Pulmonary artery endothelial cell (primary cell): ENCODE measurements at regions not wholly inside any gene's neighbourhood (a gene's known extent, or its start where the extent isn't known, plus 50 kb on each side); places are given as distances from the start of the nearest gene placed in this dataset.
A peak's percentile ranks its signal among the peaks of the same experiment; 100 is the strongest.
"Not testable (repeated sequence)": the region's sequence is repeated elsewhere in the genome, so short reads cannot be mapped to it uniquely, and the experiment has no call there.

Experiments
- DNase-seq: peaks from one replicate; pipeline ENCODE4 v3.0.0-alpha.2; 2011; ENCODE audit warnings: low read depth, low spot score

- no peak for DNase-seq
These were observed 81.8 kb upstream of the ANKRD1 start for GRCh38 chr10:91002656-91003055.

DNA sequence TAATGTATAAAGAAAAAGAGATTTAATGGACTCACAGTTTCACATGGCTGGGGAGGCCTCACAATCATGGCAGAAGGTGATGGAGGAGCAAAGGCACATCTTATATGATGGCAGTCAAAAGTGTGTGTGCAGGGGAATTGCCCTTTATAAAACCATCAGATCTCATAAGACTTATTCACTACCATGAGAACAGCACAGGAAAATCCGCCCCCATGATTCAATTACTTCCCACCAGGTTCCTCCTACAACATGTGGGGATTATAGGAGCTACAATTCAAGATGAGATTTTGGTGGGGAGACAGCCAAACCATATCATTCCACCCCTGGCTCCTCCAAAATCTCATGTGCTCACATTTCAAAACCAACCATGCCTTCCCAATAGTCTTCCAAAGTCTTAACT, 82.5 kb upstream of the ANKRD1 start:
- not testable (repeated sequence) for DNase-seq

GRCh38 chr10:91005276-91005675, 84.4 kb upstream of the ANKRD1 start:
- DNase-seq, result not testable (repeated sequence)

DNA sequence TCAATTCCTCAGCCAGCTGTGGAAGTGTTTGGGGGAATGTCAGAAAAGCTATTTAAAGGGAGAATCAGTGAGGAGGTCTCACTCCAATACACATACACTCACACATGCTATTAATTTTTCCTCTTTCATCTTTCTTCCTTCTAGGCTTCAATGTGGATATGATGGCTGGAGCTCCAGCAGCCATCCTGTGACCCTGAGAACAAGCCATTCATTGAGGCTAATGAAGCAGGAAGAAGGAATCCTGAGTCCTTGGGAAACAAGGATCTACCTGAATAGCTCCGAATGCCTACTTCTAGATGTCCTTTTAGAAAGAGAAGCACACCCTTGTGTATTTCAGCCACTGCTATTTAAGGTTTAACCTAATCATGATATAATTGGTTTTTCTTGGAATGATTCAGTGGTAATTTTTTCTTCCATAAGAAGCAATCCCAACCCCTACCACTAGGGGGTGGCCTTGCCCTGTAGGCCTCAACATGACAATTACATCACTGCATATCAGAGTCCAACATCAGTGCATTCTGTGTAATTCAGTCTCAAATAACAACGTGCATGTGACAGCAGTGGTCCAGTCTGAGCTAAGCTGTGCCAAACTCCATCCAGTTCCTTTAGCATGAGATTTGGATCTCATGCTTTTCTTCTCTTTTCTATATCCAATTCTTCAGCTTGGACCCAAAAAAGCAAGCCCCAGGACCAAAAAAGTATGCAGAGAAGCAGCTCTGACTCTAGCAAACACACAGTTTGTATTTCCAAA, 85.3 kb upstream of the ANKRD1 start:
- DNase-seq, result peak; percentile 55

DNA sequence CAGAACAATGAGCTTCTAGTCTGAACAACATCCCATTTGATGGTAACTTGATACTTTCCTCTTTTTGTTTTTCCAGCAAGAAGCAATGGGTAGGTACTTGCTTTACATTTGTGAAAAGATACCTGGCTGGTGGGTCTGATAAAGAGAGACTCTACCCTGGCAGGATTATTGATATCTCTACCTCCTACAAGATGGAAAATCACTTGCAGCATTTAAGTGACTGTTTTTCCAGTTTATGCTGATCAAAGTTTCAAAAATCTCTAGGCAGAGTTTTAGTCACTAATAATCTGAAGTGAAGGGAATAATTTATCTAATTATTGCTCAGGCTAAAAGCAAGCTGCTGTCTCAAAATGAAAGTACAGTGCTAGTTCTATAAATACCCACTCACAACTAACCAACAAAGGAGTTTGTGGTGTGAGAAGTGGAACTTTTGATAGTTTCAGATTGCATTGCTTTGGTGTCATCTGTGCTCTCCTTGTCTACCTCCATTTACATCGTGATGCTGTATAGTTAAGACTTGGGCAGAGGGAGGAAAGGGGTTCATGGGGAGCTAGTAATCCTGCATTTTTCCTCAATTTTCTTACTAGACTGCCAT, 86.0 kb upstream of the ANKRD1 start:
- no peak for DNase-seq

DNA sequence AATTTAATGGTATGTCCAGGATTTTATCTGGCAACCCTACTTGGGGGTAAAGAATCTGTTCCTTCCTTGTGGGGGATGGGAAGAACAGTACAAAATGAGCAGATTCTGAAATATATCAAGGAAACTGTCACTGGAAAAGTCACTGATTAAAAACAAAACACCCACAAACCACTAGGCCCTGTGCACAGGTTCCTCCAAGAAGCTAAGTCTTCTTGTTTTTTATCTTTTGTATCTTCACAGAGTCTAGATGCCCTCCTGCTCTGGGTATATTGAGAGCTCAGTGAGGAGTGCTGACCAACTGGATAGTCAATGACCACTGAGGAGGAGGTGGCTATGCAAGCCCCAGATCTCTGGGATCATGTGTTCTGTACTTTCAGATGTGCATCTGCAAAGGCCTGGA, 86.8 kb upstream of the ANKRD1 start:
- no peak for DNase-seq

DNA sequence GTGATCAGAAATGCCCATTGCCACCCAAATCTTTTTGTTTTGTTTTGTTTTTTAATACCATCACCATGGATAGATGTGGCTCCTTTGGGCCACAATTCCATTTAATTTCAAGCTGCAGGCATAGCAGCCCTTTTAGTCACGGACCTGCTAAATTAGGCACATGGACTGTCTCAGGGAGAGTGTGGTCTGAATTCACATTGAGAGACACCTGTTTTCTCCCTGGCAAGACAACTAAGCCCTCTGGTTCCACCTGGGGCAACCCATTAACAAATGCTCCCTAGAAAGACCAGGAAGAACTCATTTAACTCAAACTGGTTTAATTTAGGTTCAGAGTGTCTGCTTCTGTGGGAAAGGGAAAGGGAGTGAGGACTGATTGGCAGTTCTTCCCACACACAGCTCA, 88.2 kb upstream of the ANKRD1 start:
- no peak for DNase-seq

DNA sequence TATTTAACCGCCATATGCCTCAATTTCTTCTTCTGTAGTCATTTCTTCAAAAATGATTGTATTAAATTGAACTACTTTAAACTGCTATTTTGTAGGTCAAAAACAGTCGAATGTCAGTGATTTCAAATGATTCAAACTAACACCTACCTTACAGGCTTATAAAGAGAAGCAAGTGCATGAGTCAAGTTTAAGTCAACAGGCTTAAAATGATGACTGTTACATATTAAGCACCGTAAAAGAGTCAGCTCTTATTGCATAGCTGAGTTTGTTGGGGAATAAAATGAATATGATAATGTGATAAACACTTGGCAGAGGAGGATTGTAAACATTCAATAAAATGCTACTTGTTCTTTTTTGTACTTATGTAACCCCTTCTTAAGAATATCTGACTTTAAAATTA, 90.1 kb upstream of the ANKRD1 start:
- no peak for DNase-seq

DNA sequence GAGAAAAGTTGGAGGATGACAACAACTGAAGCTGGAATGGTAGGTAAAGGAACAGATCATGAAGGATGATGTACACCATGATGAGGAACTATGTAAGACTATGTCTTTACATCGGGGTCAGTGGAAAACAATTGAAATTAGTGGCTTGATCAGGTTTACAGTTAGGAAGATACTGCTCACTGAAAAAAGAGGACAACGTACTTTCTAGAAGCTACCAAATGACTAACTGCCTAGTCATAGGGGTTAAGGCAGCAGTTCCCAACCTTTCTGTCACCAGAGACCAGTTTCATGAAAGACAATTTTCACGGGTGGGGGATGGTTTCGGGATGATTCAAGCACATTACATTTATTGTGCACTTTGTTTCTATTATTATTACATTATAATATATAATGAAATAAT, 91.6 kb upstream of the ANKRD1 start:
- DNase-seq, result no peak

DNA sequence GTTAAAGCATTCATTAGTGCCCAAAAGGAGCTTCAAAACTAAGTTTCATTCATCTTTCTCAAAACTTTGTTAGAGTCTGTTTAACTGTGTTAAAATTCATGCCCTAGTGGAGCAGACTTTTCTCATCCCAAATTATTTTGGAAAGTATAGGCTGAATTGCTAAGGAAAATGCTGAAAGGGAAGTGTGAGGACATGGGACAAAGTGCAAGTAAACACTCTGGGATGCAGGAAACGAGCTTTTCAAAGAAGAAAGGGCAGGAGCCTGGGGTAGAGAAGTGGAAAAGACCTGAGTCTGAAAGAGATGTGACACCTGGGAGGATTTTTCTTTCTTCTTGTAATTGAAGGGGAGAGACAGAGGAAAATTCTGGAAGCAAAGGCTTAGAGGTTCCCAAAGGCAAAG, 93.1 kb upstream of the ANKRD1 start:
- DNase-seq, result no peak

DNA sequence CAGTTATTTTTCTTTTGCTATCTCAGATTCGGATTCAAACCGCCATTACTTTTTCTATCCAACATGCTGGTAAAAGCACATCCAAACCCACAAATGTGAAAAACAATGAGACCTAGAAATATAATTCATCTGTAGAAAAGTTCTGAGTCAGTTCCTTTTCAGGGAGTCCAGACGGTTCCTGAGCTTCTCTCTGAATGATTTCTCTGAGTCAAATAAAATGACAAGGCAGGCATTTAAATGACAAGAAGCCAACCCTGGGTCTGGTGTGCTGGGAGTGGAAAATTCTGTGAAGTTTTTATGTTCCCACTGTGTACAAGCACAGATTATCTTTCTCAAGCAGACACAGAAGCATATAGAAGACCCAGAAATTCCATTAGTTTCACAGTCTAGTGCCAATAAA, 96.3 kb upstream of the ANKRD1 start:
- no peak for DNase-seq

- no peak for DNase-seq
These were observed 101.0 kb upstream of the ANKRD1 start for GRCh38 chr10:91021901-91022300.

GRCh38 chr10:91022390-91022789, 101.5 kb upstream of the ANKRD1 start:
- DNase-seq, result no peak

DNA sequence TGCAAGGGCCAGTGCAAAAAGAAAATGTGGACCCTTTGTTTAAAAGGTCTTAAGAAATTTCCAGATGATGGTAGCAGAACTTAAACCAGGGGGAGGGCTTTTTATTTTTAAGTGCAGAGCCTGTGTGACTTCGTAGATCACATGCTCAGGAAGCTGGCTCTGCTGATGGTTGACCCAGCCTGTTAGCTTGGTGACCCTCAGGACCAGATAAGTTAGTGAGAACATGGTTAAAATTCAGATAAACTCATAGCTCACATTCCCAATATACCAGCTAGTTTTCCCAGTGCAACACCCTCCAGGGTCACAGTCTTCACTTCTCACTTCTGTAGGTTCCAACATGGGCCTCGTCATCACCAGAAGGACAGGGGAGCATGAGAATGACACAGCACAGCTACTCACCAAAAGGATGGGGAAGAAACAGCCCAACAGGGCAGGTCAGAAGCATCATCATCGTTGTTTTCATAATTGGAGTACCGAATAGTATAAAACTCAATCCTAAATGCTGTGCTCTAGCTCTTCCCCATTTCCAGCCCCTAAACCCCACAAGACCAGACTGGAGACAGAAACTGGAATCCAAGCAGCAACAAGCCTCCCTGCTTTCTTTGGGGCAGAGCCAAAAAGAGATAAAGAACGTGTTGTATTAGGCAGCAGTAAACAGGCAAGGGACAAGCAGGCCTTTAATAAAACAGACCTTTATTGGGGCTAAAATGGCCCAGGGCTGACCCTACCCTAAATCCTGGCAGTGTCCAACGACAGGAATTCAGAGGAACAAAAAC, 102.2 kb upstream of the ANKRD1 start:
- DNase-seq, result no peak

- DNase-seq, result no peak
These were observed 103.0 kb upstream of the ANKRD1 start for GRCh38 chr10:91023700-91024398.

DNA sequence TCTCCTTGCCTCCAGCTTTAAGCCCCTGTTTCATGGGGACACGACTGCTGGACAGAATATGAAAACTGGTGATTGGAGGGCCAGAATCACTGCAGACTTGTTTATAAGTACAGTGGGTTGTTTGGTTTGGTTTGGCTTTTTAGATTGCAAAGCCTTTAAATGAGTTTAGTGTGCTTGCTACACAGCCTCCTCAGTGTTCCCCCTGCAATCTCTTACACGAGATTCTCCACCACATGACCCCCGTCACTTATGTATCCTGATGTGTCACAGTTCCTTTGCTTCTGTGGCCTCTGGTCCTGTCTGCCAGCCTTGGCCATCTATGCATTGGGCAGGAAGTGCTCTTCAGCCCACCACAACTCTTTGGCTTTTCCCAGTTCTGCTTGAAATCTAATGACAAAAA, 103.7 kb upstream of the ANKRD1 start:
- DNase-seq, result no peak

- DNase-seq, result no peak
These were observed 111.8 kb upstream of the ANKRD1 start for GRCh38 chr10:91032611-91033206.

DNA sequence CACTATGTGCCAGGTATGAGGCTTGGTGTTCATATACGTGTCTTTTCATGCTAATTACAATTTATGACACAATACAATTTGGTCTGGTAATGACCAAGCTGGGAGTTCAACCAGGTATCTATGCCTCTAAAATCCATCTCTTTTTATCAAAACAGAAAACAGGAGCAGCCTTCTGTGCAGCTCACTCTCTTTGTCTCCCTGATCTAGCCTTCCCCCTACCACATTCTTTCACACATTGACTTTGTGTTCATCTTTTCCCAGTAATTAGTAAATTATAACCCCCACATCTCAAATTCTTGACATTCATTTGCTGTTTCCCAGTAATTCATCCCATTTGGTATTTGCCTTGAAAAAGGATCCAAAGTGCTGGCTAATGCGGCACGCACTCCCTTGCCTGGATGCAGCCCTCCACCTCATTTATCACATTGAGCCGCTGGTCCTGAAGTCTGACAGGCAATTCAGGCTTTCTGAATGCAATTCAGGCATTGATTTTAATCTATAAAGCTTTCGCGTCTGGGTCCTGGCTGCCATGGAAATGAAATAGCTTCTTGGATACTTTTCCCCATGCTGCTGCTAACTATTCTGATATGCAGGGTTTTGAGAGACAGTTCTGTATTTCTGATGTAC, 112.5 kb upstream of the ANKRD1 start:
- DNase-seq, result no peak

DNA sequence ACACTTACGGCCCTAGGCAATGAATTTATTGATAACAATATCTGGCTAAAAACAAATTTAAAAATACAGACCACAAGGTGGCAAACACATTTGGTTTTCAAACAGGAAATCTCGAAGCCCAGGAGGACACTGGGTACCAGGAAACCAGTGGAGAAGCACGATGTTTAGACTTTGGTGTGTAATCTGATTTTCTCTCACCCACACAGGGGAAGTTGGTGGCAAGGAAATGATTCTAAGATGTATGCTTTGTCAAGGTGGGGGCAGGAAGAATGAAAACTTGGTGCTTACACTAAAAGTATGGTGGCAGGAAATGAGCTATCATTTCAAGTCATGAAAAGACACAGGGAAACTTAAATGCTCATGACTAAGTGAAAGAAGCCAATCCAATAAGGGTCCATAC, 113.2 kb upstream of the ANKRD1 start:
- DNase-seq, result no peak

DNA sequence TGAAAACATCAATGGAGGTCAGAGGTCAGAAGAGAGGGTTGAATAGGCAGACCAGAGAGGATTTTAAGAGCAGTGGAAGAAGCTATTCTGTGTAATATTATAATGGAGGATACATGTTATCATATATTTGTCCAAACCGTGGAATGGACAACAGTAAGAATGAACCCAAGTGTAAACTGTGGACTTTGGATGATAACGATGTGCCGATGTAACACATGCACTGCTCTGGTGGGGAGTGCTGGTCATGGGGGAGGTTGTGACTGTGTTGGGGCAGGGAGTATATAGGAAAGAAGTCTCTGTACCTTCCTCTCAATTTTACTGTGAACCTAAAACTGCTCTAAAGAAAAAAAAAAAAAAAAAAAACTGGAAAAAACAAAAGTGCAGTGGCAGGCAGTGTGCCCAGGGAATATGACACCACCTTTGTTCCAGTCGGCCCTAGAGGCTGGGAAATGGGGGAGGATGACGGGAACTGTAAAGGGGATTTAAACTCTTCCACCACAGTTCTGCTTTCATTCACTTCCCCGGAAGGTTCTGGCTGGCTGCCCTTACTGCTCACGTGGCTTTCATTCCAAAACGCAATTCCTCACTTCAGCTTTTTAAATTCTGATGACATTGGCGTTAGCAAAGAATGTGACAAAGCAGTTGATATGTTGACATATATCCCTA, 113.7 kb upstream of the ANKRD1 start:
- DNase-seq, result peak; percentile 7
